GM21360 (cell line): ENCODE measurements at regions not wholly inside any gene's neighbourhood (a gene's known extent, or its start where the extent isn't known, plus 50 kb on each side); places are given as distances from the start of the nearest gene placed in this dataset.

Experiments used
- ATAC-seq: cut with Tn5 transposase; IDR thresholded peaks from one replicate; pipeline ENCODE4 v1.9.1; 2021; ENCODE audit warnings: mild to moderate bottlenecking, moderate library complexity; ENCODE audit not compliant: unreplicated experiment

DNA sequence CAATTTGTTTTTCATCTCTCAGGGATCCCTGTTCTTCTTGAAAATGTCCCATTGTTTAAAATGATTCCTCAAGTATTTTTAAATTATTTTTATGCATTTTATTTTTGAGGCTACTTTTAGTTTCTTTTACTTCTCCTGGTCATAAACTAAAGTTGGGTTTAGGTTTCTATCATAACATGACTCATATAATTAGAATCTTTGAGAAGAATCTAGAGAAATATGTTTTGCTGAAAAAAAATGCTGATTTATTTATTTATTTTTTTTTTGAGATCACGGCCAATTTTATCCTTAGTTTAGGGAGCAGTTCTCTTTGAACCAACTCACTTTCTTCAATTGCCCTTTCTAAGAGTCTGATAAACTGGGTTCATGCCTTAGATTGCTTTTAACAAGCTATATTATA, 1157.1 kb downstream of the BCL11B start:
- no peak for ATAC-seq

DNA sequence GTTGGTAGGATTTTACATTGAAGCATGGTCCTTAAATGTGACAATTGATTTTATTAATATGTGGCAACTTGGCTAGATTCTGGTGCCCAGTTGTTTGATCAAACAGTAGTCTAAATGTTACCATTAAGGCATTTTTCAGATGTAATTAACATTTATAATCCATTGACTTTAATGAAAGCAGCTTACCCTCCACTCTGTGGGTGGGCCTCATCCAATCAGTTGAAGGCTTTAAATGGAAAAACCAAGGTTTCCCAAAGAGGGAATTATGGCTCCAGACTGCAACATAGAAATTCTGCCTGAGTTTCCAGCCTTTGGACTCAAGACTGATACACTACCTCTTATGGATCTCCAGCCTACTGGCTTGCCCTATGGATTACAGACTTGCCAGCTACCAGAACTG, 1153.2 kb downstream of the BCL11B start:
- ATAC-seq: no peak

DNA sequence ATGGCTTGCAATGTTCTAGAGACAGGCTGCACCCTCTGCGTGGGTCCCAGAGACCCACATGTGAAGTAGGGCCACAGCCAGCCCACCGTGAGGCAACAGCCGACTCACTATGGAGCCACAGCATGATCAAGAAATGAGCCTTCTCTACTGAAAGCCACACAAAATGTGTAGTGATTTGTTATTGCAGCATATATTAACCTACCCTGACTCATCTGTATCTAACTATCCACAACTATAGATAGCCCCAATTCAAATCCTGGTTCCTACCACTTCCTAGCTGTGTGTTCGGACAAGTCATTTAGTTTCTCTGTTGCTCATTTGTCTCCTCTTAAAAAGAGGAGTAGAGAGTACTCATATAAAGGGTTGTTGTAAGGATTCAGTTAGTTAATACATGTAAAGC, 1152.3 kb downstream of the BCL11B start:
- no peak for ATAC-seq

DNA sequence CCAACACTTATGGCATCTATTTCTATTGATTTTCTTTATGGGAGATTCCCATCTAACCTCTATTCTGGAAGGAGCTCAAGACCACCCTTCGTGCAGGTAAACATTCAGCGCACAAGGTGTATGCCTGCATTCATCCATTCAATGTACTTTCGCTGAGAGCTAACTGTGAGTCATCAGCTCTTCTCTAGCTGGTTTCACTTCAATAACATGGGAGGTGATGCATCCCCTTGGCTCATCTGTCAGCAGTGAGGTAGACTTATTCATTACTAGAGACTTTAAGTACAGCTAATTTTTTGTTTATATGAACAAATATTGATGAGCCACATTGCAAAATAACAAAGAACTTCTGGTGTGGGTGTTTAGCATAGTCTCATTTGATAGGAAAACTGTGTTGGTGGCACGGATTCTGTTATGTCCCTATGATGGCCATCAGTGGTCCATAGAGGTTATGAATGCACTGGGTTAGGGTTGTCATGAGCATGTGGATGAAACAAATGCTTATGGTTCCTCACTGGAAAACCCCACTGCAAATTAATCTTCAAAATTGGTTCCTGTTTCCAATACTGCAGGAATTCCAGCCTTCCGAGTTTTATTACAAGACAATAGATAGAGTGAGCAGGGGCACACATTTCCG, 1151.0 kb downstream of the BCL11B start:
- ATAC-seq: no peak

DNA sequence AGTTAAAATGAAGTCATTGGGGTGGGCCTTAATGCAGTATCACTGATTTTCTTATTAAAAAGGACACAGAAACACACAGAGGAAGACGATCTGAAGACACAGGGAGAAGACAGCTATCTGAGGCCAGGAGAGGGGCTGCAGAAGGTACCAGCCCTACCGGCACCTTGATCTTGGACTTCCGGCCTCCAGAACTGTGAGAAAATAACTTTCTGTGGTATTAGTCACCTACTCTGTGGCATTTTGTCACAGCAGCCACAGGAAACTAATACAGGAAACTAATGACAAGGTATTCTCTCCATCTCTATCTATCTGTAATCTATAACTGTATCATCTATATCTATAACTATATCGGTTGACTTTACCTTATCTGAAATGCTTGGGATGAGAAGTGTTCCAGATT, 1149.5 kb downstream of the BCL11B start:
- ATAC-seq: no peak

DNA sequence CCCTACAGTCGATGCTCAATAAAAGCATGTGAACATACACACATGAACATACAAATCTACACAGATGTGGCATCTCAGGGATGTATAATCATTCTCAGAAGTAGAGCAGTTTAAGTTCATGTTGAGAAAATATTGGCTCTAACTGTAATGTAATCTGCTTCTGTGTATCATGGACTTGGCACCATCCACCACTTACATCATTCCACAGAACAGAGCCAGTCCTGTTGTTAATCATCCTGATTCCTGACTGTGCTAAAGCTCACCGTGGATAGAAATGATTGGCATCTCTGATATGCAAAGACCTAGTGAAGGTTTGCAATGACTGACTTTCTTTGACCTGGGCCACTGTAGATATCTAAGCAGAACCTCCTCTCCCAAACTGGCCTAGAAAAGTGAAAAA, 1141.3 kb downstream of the BCL11B start:
- no peak for ATAC-seq

DNA sequence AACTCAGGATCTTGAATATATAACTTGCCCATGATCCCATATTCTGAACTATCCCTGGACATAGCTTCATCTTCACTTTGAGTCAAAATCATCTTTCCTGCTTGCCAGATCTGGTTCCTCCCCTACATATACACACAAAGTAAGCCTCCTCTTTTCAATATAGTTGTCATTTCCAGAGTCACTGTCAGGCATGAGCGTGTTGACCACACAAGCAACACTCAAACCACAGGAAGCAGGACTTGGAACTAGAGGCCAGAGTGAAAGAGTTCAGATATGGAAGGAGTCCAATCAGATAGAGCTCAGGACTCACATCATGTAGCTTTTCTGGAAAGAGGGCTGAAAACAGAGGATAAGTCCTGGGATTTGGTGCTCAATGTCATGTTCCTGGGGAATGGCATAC, 1140.6 kb downstream of the BCL11B start:
- no peak for ATAC-seq

DNA sequence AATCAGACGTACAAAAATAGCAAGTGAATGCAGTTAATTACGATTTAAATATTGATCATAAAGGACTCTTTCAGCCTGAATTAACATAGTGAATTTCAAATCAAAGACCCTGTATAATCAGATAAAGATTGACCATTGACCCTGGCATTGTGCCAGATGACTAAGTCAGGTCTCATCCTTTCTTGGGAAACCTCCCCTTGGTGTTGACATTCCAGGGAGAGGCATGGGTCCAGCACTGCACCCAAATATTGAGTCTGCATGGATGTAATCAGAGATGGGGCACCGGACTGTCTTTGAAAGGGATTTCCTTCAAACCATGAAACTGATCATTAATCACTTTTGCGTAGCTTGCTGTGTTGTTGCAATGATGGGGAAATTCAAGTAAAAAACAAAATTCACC, 1138.2 kb downstream of the BCL11B start:
- no peak for ATAC-seq

DNA sequence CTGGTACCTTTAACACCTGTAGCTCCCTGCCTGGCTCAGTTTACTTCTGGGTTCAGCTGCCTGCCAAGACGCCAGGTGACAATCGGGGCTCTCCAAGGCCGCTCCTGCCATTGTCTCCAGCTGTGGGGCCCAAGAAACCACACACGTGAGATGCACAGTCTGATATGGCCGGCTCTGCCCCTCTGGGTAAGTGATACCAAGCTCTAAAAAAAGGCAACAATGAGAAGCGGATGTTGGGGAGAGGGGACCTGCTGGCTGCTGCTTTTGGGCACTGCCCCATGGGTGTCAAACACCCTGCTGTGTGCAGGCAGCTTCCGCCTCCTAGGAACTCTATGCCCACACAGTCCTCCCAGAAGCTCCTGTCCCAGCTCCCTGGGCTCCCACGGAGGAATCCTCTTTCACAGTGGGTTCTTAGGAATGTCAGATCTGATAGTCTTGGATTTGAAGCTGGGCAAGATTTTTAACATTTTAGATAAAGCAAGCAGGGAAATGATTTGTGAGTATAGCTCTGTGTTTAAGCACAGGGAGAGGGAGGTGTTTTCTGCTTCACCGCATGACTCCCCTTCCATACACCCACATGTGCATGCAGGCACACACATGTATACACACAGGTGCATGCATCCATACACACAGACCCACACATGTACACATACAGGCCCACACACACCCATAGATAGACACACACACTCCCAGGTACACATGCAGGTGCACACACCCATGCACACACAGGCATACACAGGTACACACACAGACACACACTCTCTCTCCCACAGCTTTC, 1135.8 kb downstream of the BCL11B start:
- ATAC-seq: no peak

DNA sequence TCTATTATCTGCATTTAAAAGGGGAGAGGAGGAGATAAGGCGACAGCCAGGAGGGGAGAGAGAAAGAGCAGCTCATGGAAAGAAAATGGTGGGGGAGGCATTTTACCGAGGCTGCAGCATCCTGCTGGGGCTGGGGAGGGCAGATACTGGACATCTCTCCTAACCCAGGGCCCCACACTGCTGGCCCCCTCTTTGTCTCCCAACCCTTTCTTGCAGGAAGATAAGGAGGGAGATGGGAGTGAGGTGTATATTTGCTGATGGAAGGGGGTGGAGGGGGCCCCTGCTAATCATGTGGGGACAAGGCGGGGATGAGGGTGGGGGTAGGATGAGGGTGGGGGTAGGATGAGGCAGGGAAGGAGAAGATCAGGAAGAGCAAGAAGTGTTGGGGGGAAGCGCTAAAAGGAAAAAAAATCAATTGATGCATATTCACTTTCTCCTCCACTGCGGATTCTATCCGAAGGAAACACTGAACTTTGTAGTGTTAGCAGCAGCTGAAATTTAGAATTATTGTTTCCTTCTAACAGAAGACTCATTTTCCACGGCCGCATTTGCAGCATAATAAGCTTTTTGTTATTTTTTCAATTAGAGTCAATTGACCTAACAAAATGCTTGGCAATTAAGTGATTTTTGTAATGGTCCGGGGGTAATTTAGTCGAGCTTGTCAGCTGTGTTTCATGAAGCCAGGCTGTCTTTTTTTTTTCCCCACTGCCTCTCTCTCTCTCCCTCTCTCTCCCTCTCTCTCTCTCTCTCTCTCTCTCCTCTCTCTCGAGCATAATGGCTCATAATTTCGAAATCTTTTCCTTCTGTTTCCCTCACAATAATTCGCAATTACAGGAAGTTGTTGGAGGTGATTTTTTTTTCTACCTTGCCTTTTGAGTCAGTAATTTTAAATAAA, 1134.6 kb downstream of the BCL11B start:
- ATAC-seq: no peak

DNA sequence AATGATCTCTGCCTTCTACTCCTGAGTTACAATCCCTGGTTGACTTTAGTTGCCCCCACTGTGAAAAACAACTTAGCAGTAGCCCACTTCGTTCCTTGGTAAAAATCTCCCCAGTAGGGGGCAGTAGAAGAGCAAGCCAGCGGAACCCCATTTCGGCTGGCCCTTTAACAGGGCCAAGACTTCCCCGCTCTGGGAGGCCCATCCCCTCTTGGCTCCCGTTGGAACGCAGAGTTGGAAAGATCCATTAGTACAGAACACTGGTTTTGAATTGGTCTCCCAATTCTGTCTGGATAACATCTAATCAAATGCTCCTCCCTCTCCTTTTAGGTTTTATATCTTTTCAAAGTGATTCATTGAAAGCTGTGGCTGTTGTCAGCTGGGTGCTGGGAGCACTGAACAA, 1133.3 kb downstream of the BCL11B start:
- no peak for ATAC-seq

DNA sequence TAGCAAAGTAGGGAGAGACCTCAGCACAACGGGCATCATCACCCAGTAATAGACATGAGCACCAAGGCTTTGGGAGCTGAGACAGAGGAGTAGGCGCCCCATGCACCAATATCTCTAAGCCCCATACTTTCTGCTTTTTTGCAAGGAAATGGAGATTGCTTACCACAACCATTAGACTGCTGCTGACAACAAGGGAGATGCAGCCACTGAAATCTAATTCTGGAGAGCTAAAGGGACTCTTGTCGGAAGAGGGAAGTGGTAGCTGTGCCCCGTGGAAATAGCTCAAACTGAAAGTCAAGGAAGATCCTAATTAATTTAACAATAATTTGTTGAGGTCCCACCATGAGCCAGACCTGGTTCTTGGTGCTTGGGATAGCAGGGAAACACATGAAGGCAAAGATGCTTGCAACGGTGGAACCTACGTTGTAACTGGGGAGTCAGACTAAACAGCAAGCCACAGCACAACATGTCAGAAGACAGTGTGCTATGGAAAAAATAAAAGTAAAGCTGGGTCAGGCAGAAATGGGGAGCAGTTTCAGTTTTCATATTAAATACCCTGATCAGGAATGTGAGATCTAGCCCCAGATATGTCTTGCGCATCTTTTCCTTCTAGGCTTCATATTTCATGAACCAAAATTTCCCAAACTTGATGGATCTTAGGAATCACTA, 1131.0 kb downstream of the BCL11B start:
- ATAC-seq: no peak

DNA sequence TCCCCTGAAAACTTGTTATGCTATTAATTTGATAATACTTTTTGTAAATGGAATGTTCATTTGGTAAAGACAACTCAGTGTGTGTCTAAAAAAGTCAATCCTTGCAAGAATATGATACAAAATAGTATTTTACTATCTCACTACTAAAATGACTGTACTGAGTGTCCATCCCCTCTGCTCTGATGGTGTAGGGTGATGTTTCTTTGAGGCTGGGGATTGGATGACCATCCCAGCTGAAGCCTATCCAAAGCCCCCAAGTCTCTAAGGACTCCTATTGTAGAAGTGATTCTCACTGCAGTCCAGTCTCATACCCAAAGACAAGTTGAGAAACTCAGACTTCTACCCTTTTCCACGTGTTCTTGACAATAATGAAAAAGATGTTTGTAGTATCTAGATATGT, 1128.4 kb downstream of the BCL11B start:
- no peak for ATAC-seq

DNA sequence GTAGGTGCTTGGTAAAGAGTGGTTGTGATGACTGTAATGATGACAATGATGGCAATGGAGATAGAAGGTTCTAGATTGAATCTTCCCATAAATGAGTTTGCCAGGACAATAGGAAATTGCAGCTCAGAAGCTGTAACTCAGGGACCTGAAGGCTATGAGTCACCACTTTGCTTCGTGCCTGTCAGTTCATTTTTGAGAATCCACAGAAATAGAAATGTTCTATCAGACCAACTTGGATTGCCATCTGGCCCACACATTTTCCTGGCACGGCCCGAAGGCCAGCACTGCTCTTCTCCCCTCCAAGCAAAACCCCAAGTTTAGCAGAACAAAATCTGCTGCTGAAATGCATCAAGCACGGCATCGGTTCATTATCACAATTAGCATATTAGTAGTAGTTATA, 1127.0 kb downstream of the BCL11B start:
- no peak for ATAC-seq

DNA sequence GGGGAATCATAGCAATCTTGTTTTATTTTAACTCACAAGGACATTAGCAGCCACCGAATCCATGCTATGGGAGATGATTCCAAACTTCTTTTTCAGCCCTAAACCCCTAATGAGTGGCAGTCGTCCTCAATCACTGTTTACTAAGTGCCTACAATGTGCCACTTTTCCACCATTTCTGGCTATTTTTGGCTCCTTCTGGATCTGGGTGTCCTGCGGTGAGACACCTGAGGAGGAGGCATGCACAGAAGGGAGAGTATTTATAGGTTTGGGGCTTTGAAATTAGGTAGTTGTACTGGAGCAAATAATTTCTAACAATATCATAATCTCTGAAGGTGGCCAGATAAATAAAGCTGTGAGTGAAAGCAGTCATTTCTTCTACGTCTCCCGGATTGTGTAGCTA, 1125.6 kb downstream of the BCL11B start:
- no peak for ATAC-seq

DNA sequence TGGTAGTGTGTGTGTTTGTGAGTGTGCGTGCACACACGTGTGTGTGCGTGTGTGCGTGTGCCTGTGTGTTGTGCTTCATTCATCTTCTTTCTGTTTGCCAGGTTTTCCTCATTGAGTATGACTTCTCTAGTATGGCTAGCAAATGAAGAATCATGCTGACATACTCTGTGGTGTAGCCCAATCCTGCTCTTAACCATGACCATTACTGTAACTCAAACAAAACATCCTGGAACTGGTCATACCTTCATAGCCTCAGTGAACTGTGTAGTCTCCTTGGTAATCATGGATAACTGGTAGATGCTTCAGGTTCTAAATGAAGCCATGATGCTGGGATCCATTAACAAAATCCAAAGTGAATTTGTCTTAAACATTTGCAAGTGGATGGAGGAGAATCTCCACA, 1117.7 kb downstream of the BCL11B start:
- no peak for ATAC-seq

DNA sequence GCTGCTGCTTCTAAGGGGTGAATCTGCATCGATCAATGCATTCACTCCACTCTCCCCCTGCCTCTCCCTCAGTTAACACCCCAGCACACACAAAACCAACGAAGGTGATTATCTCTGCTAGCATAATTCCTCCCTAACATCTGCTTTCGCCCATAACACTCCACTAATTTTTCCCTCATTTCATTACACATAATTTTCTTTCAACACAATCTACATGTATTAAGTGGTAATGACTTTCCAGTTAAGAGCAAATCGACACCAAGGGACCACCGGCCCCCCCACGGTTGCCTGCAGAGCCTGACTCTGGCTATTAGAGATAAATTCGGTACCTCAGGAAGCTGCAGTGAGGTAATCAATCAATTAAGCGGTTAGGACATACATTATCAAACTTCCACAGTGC, 1115.6 kb downstream of the BCL11B start:
- no peak for ATAC-seq

DNA sequence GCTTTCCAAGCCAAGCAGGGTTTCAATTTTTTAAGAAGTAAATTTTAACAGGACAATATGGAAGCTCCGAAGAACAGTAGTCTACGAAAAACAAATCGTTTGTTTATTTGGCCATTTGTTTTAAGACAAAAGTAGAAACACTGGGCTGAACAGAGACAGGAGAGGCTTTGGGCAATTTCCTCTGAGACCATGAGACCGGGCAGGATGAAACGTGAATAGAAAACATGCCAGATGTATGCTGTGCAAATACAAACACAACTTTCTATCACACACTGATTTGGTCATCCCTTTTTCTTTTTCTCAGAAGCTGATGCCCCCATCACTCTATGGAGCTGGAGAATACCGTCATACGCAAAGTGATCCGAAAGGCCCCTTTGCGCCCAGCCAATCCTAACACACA, 1111.1 kb downstream of the BCL11B start:
- no peak for ATAC-seq

DNA sequence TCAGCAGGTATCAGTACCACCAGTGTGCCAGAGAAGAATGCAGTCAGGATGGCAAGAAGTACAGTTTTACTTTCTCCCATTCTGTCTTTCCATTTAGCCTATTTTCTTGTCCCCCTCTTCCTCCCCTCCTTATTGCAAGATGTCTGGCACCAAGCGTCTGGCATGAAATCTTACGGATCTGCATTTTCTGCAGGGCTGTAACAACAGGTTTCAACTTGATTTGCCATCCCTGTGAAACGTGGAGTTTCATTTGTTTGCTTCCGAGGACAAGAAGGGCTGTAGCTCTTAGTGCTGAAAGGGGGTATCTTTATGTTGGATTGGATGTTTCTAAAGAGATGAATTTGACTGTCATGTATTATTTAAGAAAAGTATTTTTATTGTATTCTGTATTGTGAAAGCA, 1110.6 kb downstream of the BCL11B start:
- ATAC-seq: no peak

DNA sequence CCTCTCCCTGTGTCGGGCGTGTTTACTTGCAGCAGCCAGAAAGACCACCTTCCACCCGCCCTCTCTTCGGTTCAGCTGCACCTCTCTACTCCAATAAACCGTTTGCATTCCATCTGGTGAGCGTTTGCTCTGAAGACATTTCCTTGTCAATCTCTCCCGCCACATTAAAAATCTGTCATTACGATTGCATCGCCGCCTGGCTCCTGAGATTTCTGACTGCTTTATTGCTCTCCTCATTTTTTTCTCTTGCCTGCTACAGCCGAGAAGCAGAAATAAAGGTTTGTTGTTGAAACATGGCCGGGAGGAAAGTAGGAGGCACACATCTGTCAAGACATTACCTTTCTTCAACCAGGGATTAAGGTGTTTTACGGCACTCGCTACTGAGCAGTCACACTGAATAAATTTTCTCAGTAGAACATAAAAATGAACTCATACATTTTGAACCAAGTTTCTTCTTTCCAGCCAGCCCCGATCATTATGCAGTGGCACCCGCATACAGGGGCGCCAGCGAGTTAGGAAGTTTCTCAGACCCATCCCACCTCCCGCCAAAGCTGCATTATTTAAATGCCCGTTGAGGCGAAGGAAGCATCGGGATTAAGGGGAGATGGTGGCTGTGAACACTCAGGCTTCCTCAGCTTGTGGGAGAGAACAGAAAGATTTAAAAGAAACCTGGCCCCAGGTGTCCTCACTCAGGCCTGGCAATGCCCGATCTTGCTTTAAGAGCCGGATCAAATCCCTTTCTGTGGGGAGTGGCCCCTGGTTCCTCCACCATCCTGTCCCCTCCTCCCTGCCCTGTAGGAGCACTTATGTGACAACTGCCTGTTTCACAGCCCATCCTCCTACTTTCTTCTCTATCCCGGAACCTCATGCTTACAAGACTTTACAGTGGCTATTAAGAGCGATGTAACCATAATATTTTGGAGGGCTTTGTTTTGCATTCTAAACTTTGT, 1108.9 kb downstream of the BCL11B start:
- no peak for ATAC-seq
